ENCODE measurements at regions not wholly inside any gene's neighbourhood (a gene's known extent, or its start where the extent isn't known, plus 50 kb on each side); places are given as distances from the start of the nearest gene placed in this dataset.

GRCh38 chr2:58484629-58485028 is 243.5 kb upstream of the FANCL start:
- TF ChIP-seq POLR2AphosphoS5 (IDR thresholded peaks at IDR 0.05) (no peak), REST (IDR thresholded peaks at IDR 0.05; ENCODE audit: borderline replicate concordance) (no peak), CTCF (IDR thresholded peaks at IDR 0.05; ENCODE audit: poor library complexity, severe bottlenecking) (no peak)
